ENCODE measurements at regions not wholly inside any gene's neighbourhood (a gene's known extent, or its start where the extent isn't known, plus 50 kb on each side); places are given as distances from the start of the nearest gene placed in this dataset.

DNA sequence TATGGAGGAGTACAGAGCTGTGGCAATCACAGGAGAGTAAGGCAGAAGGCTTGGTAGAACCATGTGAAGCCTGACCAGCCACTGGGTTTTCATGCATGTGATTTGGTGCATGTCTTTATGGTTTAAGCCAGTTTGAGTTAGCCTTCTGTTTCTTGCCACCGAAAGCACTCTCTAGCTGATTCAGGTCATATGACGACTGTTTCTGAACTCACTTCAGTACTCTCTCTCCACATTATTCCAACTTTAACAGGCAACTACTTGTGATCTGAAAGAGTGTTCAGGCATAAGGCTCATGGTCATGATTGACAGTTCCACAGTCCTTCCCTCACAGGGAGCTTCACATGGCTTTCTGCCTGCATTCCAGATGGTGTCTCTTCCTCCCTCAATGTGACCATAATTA, 63.3 kb upstream of the TAB2 start:
- Histone ChIP-seq H3K27me3 (ENCODE audit: control insufficient read depth, insufficient read depth, low read length) (no peaks in the 10 kb centered on the region), H3K4me3 (ENCODE audit: low read depth, low read length) (no peak overlapping the region), H3K9ac (ENCODE audit: low read length) (no peak overlapping the region), H3K36me3 (ENCODE audit: control insufficient read depth, insufficient read depth, low read length) (no peaks in the 10 kb centered on the region), H3K9me3 (ENCODE audit: control insufficient read depth, insufficient read depth, low read depth, low read length) (no peaks in the 10 kb centered on the region), H3K4me1 (ENCODE audit: control insufficient read depth, insufficient read depth, low read length) (no peaks in the 10 kb centered on the region), H3K27ac (ENCODE audit: low read depth, low read length) (no peak overlapping the region)

DNA sequence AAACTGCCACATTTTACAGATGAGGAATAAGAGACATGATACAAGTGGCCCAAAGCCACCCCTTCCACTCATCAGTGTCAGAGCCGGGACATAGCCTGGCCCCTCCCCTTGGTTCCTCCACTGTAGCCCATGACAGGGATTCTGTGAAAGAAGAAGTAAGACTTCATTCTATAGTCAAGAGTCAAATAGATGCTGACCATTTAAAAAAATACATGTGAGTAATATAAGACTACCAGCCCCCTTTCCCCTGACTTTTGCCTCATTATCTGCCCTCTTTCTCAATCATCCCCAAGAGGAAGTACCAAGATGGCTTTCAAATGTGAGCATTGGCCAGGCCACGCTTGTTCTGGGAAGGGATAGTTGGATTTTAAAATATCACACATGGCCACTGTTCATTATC, 57.8 kb upstream of the TAB2 start:
- Histone ChIP-seq H3K27ac (ENCODE audit: low read depth, low read length) (no peak overlapping the region), H3K9me3 (ENCODE audit: control insufficient read depth, insufficient read depth, low read depth, low read length) (no peaks in the 10 kb centered on the region), H3K9ac (ENCODE audit: low read length) (no peak overlapping the region), H3K36me3 (ENCODE audit: control insufficient read depth, insufficient read depth, low read length) (no peaks in the 10 kb centered on the region), H3K4me3 (ENCODE audit: low read depth, low read length) (no peak overlapping the region), H3K4me1 (ENCODE audit: control insufficient read depth, insufficient read depth, low read length) (no peaks in the 10 kb centered on the region), H3K27me3 (ENCODE audit: control insufficient read depth, insufficient read depth, low read length) (no peaks in the 10 kb centered on the region)

DNA sequence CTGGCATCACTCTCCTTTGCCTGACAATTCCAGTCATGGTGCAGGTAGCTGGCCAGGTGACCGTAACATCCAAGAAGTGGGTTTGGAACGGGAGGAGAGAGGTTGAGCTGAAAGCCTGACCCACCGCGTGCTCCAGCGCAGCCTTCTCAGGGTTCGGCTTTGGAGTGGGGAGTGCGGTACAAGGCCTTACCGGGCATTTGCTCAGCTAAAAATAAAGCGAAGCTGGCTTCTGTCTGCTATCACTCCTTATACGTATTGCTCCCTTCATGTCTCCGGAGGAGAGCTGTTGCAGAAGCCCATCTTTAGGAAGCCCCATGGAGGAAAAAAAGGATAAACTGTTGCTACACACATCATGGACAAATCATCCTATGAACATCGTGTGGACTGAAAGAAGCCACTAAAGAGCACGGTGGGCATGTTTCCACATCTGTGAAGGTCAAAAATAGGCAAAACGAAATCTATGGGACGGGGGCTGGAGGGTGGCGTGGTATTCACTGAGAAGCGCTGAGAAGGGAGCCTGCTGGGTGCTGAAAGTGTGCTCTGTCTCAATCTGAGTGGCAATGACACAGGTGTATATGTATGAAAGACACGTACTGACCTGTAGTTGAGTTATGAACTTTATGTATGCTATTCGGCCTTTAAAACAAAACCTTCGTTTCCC, 57.2 kb upstream of the TAB2 start:
- no peaks in the 10 kb centered on the region for H3K36me3 ChIP-seq (ENCODE audit: control insufficient read depth, insufficient read depth, low read length)
- H3K4me1 ChIP-seq (ENCODE audit: control insufficient read depth, insufficient read depth, low read length) = no peaks in the 10 kb centered on the region
- no peaks in the 10 kb centered on the region for H3K9me3 ChIP-seq (ENCODE audit: control insufficient read depth, insufficient read depth, low read depth, low read length)
- H3K4me3 ChIP-seq (ENCODE audit: low read depth, low read length) = no peak overlapping the region
- no peaks in the 10 kb centered on the region for H3K27me3 ChIP-seq (ENCODE audit: control insufficient read depth, insufficient read depth, low read length)
- H3K9ac ChIP-seq (ENCODE audit: low read length) = no peak overlapping the region
- H3K27ac ChIP-seq (ENCODE audit: low read depth, low read length) = no peak overlapping the region

DNA sequence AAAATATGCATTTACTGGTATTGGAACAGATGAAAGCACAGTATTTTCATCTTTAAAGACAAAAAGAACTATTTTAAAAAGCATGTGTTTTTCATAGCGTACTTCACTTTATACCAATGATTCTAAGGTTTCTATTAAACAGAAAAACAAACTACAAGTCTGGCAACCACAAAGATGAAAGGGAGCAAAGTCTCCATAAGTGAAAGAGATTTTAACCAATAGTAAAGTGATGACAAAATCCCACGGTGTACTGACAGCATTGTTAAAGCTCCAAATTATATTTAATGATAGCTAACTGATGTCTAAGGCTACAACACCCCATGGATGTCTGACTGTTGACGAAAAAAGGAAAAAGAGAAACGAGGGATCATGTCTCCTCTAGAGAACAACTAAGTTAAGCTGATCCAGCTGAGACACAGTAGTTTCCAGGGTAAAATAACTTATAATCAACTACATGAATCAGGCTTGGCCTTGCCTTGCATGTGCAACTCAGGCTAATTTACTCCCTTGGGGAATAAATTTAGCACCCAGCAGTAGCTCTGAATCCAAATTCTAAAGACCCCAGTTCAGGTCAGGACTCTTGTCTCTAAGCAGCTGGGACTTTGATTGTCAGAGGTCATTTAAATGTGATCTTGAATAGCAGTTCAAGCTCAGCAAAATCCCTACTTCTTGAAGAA, 56.0 kb upstream of the TAB2 start:
- no peak overlapping the region for H3K9ac ChIP-seq (ENCODE audit: low read length)
- H3K4me1 ChIP-seq (ENCODE audit: control insufficient read depth, insufficient read depth, low read length) = no peaks in the 10 kb centered on the region
- H3K36me3 ChIP-seq (ENCODE audit: control insufficient read depth, insufficient read depth, low read length) = no peaks in the 10 kb centered on the region
- H3K27ac ChIP-seq (ENCODE audit: low read depth, low read length) = no peak overlapping the region
- no peaks in the 10 kb centered on the region for H3K27me3 ChIP-seq (ENCODE audit: control insufficient read depth, insufficient read depth, low read length)
- no peaks in the 10 kb centered on the region for H3K9me3 ChIP-seq (ENCODE audit: control insufficient read depth, insufficient read depth, low read depth, low read length)
- no peak overlapping the region for H3K4me3 ChIP-seq (ENCODE audit: low read depth, low read length)

DNA sequence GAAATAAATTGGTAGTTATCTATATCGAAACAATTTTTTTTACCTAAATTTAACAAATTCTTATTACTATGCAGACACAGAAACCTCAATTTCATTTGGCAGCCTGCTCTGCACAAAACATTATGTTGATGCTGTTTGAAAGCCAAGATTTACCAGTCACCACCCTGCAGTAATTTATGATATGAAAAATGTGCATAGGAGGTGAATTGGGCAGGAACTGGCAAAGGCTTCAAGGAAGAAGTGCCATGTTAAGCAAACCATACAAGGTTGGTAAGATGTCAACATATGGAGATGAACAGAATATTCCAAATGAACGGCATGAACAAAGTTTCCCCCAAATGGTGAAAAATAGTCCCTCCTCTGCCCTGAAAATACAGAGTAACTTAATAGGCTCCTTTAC, 54.2 kb upstream of the TAB2 start:
- Histone ChIP-seq H3K36me3 (ENCODE audit: control insufficient read depth, insufficient read depth, low read length) (no peaks in the 10 kb centered on the region), H3K27ac (ENCODE audit: low read depth, low read length) (no peak overlapping the region), H3K4me3 (ENCODE audit: low read depth, low read length) (no peak overlapping the region), H3K9me3 (ENCODE audit: control insufficient read depth, insufficient read depth, low read depth, low read length) (no peaks in the 10 kb centered on the region), H3K9ac (ENCODE audit: low read length) (no peak overlapping the region), H3K27me3 (ENCODE audit: control insufficient read depth, insufficient read depth, low read length) (no peaks in the 10 kb centered on the region), H3K4me1 (ENCODE audit: control insufficient read depth, insufficient read depth, low read length) (no peaks in the 10 kb centered on the region)

DNA sequence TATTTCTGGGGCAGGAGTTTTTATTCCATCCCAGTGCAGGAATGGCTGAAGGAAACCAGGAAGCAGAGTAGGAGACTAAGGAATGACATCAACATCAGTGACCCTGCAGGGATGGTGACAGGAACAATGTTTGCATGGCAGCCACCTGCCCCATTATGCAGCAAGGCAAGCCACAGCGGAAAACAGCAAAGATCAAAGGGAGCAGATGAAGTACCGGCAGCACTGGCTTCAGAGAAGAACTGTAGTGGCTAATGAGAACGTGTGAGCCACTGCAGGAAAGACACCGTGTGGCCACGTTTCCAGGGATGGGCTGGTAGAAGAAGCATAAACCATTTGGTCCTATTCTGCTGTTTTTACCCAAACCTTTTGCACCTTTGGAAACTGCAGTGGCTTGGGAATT, 52.9 kb upstream of the TAB2 start:
- Histone ChIP-seq H3K27ac (ENCODE audit: low read depth, low read length) (no peak overlapping the region), H3K4me3 (ENCODE audit: low read depth, low read length) (no peak overlapping the region), H3K4me1 (ENCODE audit: control insufficient read depth, insufficient read depth, low read length) (no peaks in the 10 kb centered on the region)

DNA sequence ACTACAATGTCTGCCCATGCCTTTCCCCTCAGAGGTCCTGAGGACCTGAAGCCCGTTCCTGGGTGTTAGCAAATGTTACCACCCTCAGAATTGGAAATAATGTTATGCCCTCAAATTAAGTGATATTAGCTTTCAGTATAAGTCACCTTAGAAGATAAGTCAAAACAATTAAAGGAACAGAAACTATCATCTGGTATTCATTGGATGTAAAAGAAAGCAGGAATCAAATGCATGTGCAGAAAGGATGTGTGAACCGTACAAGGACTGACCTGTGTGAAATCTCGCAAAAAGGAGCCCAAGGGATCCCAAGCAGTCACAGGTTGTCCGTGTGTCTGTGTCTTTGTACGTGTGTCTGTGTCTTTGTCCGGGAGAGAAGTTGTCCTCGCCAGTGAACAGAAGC, 51.6 kb upstream of the TAB2 start:
- Histone ChIP-seq H3K9me3 (ENCODE audit: control insufficient read depth, insufficient read depth, low read depth, low read length) (no peaks in the 10 kb centered on the region), H3K27me3 (ENCODE audit: control insufficient read depth, insufficient read depth, low read length) (no peaks in the 10 kb centered on the region), H3K4me1 (ENCODE audit: control insufficient read depth, insufficient read depth, low read length) (no peaks in the 10 kb centered on the region), H3K36me3 (ENCODE audit: control insufficient read depth, insufficient read depth, low read length) (no peaks in the 10 kb centered on the region), H3K4me3 (ENCODE audit: low read depth, low read length) (no peak overlapping the region), H3K9ac (ENCODE audit: low read length) (no peak overlapping the region), H3K27ac (ENCODE audit: low read depth, low read length) (no peak overlapping the region)

More for the DNA sequence above, 52.9 kb upstream of the TAB2 start:
- Histone ChIP-seq H3K36me3 (ENCODE audit: control insufficient read depth, insufficient read depth, low read length) (no peaks in the 10 kb centered on the region), H3K27me3 (ENCODE audit: control insufficient read depth, insufficient read depth, low read length) (no peaks in the 10 kb centered on the region), H3K9ac (ENCODE audit: low read length) (no peak overlapping the region), H3K9me3 (ENCODE audit: control insufficient read depth, insufficient read depth, low read depth, low read length) (no peaks in the 10 kb centered on the region)

DNA sequence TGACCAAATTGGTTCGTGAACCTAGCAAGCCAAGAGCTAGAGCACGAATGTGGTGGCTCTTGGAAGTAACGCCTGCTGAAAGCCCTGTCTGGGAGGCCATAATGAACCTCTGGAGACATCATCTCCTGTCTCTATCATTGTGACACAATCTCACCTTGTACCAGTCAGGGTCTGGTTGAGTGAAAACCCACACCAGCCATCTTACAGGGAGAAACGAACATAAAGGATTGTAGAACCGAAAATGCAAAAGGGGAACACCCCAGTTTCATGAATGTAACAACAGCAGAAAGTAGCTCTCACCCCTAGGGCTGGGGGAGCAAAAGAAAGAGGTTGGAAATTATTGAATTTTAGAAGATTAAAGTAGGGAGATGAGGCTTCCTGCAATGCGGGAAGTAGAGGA, 50.9 kb upstream of the TAB2 start:
- no peaks in the 10 kb centered on the region for H3K27me3 ChIP-seq (ENCODE audit: control insufficient read depth, insufficient read depth, low read length)
- peaks cover 2% of the 10 kb centered on the region; the same call in 1 of the 2 replicates for H3K9me3 ChIP-seq (ENCODE audit: control insufficient read depth, insufficient read depth, low read depth, low read length)
- no peak overlapping the region for H3K9ac ChIP-seq (ENCODE audit: low read length)
- no peak overlapping the region for H3K27ac ChIP-seq (ENCODE audit: low read depth, low read length)
- H3K36me3 ChIP-seq (ENCODE audit: control insufficient read depth, insufficient read depth, low read length) = no peaks in the 10 kb centered on the region
- H3K4me1 ChIP-seq (ENCODE audit: control insufficient read depth, insufficient read depth, low read length) = no peaks in the 10 kb centered on the region
- no peak overlapping the region for H3K4me3 ChIP-seq (ENCODE audit: low read depth, low read length)

DNA sequence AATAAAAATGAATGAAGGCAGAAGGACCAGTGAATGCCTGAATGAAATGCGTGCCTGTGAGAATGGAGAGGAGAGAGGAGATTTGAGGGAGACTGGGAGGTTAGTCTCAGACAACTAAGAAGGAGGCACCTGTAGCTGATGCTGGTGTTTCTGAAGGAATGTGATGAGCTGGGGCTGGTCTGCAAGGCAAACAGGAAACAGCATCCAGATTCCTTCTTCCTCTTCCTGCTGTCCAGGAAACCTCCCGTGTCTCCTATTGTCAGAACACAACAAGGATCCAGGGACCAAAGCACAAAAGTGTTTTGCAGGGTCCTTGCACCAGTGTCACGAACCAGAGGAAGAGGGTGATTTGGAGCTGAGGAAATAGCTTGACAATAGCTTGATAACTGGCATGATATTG, 50.4 kb upstream of the TAB2 start:
- peaks cover 3% of the 10 kb centered on the region for H3K9me3 ChIP-seq (ENCODE audit: control insufficient read depth, insufficient read depth, low read depth, low read length)
- no peak overlapping the region for H3K9ac ChIP-seq (ENCODE audit: low read length)
- no peak overlapping the region for H3K4me3 ChIP-seq (ENCODE audit: low read depth, low read length)
- no peaks in the 10 kb centered on the region for H3K27me3 ChIP-seq (ENCODE audit: control insufficient read depth, insufficient read depth, low read length)
- no peaks in the 10 kb centered on the region for H3K36me3 ChIP-seq (ENCODE audit: control insufficient read depth, insufficient read depth, low read length)
- H3K4me1 ChIP-seq (ENCODE audit: control insufficient read depth, insufficient read depth, low read length) = no peaks in the 10 kb centered on the region
- H3K27ac ChIP-seq (ENCODE audit: low read depth, low read length) = no peak overlapping the region

DNA sequence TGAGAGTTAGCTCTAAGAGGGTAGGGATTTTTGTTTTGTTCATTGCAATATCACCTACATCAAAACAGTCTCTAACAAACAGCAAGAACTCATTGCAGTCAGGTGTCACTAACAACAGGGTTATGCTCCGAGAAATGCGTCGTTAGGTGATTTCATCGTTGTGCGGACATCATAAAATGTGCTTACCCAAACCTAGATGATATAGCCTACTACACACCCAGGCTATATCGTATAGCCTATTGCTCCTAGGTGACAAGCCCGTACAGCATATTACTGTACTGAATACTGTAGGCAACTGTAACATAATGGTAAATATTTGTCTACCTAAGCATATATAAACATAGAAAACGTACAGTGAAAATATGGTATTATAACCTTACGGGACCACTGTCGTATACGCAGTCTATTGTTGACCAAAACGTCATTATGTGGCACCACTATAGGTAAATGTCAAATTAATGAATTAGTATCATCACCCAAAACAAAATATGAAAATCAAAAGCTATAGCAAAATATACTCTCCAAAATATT, 49.9 kb upstream of the TAB2 start:
- Histone ChIP-seq H3K4me1 (ENCODE audit: control insufficient read depth, insufficient read depth, low read length) (no peaks in the 10 kb centered on the region), H3K27me3 (ENCODE audit: control insufficient read depth, insufficient read depth, low read length) (no peaks in the 10 kb centered on the region), H3K4me3 (ENCODE audit: low read depth, low read length) (no peak overlapping the region), H3K27ac (ENCODE audit: low read depth, low read length) (no peak overlapping the region), H3K9ac (ENCODE audit: low read length) (no peak overlapping the region), H3K9me3 (ENCODE audit: control insufficient read depth, insufficient read depth, low read depth, low read length) (peaks cover 8% of the 10 kb centered on the region), H3K36me3 (ENCODE audit: control insufficient read depth, insufficient read depth, low read length) (no peaks in the 10 kb centered on the region)
